Activated B cell treated with CpG ODN at 0.5 μM for 24 hours (primary cell): ENCODE measurements at regions not wholly inside any gene's neighbourhood (a gene's known extent, or its start where the extent isn't known, plus 50 kb on each side); places are given as distances from the start of the nearest gene placed in this dataset.
A peak's percentile ranks its signal among the peaks of the same experiment; 100 is the strongest.

ENCODE experiments used
- ATAC-seq: fragments of 200-7000 bp; cut with Tn5 transposase; one replicate; pipeline ENCODE4 v1.10.0; 2021; ENCODE audit warnings: low read depth, mild to moderate bottlenecking, moderate library complexity
- CTCF ChIA-PET: fragments of 350-600 bp; sonication (Branson Sonifier 250); formaldehyde crosslinking; loops from one replicate; lab custom pipeline; 2021; ENCODE audit warnings: antibody characterized with exemption; lab: Charles Lee
- POLR2A ChIA-PET: fragments of 350-600 bp; sonication (Branson Sonifier 250); formaldehyde crosslinking; loops from one replicate; lab custom pipeline; 2021; ENCODE audit warnings: antibody characterized with exemption; lab: Charles Lee
- DNase-seq: peaks from one replicate; pipeline ENCODE4 v3.0.0; 2022
- H3K27ac Mint-ChIP-seq: one replicate; pipeline ENCODE4 v1.8.0; 2020; ENCODE audit warnings: mixed read lengths
- H3K27me3 Mint-ChIP-seq: one replicate; pipeline ENCODE4 v1.8.0; 2021; ENCODE audit warnings: mixed read lengths
- H3K36me3 Mint-ChIP-seq: one replicate; pipeline ENCODE4 v1.8.0; 2021; ENCODE audit warnings: low read depth, mixed read lengths
- H3K4me1 Mint-ChIP-seq: one replicate; pipeline ENCODE4 v1.8.0; 2021; ENCODE audit warnings: mixed read lengths
- H3K4me3 Mint-ChIP-seq: one replicate; pipeline ENCODE4 v1.8.0; 2020; ENCODE audit warnings: mild to moderate bottlenecking, mixed read lengths
- H3K9me3 Mint-ChIP-seq: one replicate; pipeline ENCODE4 v1.8.0; 2020; ENCODE audit warnings: mixed read lengths
- intact Hi-C: fragments of 100-400 bp; cut with micrococcal nuclease; formaldehyde crosslinking; loops from one replicate; pipeline ENCODE4 v1.15.1; 2024
- TF ChIP-seq, protein P1 (sequence below): fragments of 200-600 bp; IDR thresholded peaks from one replicate; pipeline ENCODE4 v1.8.0; 2022; ENCODE audit warnings: antibody characterized with exemption, mild to moderate bottlenecking

DNA sequence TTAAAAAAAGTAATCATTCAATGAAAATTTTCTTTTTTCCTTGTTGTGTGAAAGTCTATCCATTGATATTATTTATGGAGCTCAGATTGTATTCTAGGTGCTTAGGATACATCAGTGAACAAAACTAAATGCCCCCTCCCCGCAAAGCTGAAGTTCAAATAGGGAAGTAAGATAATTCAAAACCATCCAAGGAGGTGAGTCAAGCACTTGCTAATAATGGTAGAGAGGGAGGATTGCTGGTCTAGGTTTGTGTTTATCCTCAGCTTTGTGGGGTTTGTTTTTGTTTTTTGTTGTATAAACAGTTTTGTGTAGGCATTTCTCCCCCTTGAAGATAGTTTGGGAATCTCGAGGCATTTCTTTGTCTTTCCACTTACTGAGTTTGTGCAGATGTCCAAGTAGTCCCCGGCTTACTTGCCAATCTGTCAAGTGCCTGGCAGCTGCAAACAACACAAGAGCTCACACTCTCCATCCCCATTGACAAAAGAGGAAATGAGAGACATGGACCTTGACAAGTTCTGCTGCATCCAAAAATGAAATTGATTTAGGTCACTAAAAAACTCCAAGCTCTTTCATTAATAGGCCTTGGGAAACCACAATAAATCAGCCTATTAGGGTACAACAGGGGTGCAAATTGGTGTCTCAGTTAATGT lies 575.8 kb upstream of the TBL1XR1 start:
- Mint-ChIP-seq H3K27me3 (no peaks in the 10 kb centered on the region), H3K27ac (no peak overlapping the region), H3K4me1 (peaks cover 13% of the 10 kb centered on the region), H3K9me3 (peaks cover 6% of the 10 kb centered on the region), H3K4me3 (no peak overlapping the region), H3K36me3 (no peaks in the 10 kb centered on the region)
- CTCF ChIA-PET, result no interaction called here
- intact Hi-C loops, result loop anchor here (10.0 kb wide), 1 partner anchor 488 kb away; no protein-coding TSS in a partner anchor
- ATAC-seq, result peak; percentile 77
- TF ChIP-seq, protein P1, sequence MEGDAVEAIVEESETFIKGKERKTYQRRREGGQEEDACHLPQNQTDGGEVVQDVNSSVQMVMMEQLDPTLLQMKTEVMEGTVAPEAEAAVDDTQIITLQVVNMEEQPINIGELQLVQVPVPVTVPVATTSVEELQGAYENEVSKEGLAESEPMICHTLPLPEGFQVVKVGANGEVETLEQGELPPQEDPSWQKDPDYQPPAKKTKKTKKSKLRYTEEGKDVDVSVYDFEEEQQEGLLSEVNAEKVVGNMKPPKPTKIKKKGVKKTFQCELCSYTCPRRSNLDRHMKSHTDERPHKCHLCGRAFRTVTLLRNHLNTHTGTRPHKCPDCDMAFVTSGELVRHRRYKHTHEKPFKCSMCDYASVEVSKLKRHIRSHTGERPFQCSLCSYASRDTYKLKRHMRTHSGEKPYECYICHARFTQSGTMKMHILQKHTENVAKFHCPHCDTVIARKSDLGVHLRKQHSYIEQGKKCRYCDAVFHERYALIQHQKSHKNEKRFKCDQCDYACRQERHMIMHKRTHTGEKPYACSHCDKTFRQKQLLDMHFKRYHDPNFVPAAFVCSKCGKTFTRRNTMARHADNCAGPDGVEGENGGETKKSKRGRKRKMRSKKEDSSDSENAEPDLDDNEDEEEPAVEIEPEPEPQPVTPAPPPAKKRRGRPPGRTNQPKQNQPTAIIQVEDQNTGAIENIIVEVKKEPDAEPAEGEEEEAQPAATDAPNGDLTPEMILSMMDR, result no peak
- POLR2A ChIA-PET, result interaction anchor here (1.5 kb wide), 1 partner anchor 8 kb away, joined by 3 read pairs; no protein-coding TSS in a partner anchor
- DNase-seq, result no peak

DNA sequence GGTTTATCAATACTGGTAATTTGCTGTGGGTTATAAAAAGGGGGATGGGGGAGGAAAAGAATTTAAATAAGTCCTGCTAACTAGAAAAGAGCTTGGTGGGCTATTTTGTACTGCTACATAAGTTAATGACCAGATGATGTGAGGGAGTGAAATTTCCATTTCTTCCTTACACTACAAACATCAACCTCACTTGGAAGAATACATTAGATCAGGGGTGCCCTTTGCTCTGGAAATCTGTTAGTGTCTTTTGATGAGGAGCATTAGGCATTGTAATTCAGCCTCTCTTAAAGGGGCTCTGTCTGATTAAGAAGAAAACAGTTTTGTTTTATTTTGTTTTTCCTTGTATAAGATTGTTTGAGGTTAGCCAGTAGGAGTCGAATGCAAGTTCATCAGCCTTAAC lies 576.4 kb upstream of the TBL1XR1 start:
- intact Hi-C loops, result loop anchor here (10.0 kb wide), 1 partner anchor 489 kb away; no protein-coding TSS in a partner anchor
- H3K4me3 Mint-ChIP-seq, result no peak overlapping the region
- TF ChIP-seq, protein P1, result no peak
- no peaks in the 10 kb centered on the region for H3K36me3 Mint-ChIP-seq
- H3K4me1 Mint-ChIP-seq, result peaks cover 18% of the 10 kb centered on the region
- H3K27me3 Mint-ChIP-seq, result no peaks in the 10 kb centered on the region
- ChIA-PET POLR2A (interaction anchor here (1.5 kb wide), 1 partner anchor 8 kb away, joined by 3 read pairs; no protein-coding TSS in a partner anchor), CTCF (interaction anchor here (0.7 kb wide), 1 partner anchor 723 kb away, joined by 3 read pairs; no protein-coding TSS in a partner anchor)
- peaks cover 5% of the 10 kb centered on the region for H3K9me3 Mint-ChIP-seq
- no peak overlapping the region for H3K27ac Mint-ChIP-seq
- DNase-seq, result no peak
- no peak for ATAC-seq

DNA sequence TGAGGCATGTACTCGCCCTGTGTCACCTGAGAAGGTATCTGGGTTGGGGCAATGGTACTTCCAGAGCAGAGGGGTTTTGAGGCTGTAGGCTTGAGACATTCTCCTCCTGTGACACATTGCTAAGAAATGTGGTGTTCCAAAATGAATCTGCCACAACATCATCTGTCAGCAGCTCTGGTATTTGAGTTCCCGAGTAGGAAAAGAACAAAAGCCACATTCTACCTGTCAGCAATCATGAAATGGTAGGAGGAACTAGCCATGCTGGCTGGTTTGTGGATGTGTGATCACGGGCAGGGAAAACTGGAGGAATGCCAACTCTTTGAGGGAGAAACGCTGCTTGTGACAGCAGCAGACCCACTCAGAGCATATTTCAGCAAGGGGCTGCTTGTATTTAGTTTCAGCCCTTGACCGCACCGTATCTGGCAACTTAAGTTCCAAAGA lies 579.4 kb upstream of the TBL1XR1 start:
- intact Hi-C loops, result loop anchor here (1.0 to 10.0 kb wide), 4 partner anchors 416 to 726 kb away; no protein-coding TSS in a partner anchor
- ATAC-seq, result no peak
- ChIA-PET POLR2A (interaction anchor here (1.4 kb wide), 1 partner anchor 417 kb away, joined by 5 read pairs; no protein-coding TSS in a partner anchor), CTCF (interaction anchor here (1.5 to 3.3 kb wide), 2 partner anchors 718 to 725 kb away, joined by 4 to 23 read pairs; no protein-coding TSS in a partner anchor)
- Mint-ChIP-seq H3K36me3 (no peaks in the 10 kb centered on the region), H3K27me3 (no peaks in the 10 kb centered on the region), H3K4me3 (no peak overlapping the region), H3K9me3 (no peaks in the 10 kb centered on the region), H3K27ac (no peak overlapping the region), H3K4me1 (peaks cover 20% of the 10 kb centered on the region)
- no peak for DNase-seq
- TF ChIP-seq, protein P1, result no peak

DNA sequence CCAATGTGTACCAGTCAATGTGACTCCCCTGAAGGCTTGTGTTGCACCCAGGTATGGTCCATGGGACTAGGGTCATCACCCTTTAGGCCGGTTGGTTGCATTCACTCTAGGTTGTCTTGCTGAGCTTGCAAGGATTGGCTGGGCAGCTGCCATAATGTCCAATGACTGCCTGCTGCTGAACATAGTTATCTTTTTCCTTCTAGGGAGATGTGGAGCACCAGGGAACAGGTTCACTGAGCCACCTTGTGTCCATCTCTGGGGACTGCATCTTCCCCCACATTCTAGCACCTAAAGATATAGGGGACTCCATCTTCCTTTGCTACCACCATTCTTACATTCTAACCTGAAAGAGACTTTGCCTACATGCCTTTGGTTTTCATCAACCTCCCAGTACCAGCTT lies 580.4 kb upstream of the TBL1XR1 start:
- ChIA-PET POLR2A (interaction anchor here (1.4 kb wide), 1 partner anchor 418 kb away, joined by 5 read pairs; no protein-coding TSS in a partner anchor), CTCF (interaction anchor here (0.6 to 3.3 kb wide), 6 partner anchors 12 to 726 kb away, joined by 3 to 23 read pairs (median 4); no protein-coding TSS in a partner anchor)
- no peak for DNase-seq
- ATAC-seq, result peak; percentile 75
- TF ChIP-seq, protein P1, result no peak
- intact Hi-C loops, result loop anchor here (1.0 to 10.0 kb wide), 4 partner anchors 417 to 727 kb away; no protein-coding TSS in a partner anchor
- Mint-ChIP-seq H3K4me1 (peaks cover 18% of the 10 kb centered on the region), H3K9me3 (no peaks in the 10 kb centered on the region), H3K4me3 (no peak overlapping the region), H3K27me3 (no peaks in the 10 kb centered on the region), H3K36me3 (no peaks in the 10 kb centered on the region), H3K27ac (no peak overlapping the region)

DNA sequence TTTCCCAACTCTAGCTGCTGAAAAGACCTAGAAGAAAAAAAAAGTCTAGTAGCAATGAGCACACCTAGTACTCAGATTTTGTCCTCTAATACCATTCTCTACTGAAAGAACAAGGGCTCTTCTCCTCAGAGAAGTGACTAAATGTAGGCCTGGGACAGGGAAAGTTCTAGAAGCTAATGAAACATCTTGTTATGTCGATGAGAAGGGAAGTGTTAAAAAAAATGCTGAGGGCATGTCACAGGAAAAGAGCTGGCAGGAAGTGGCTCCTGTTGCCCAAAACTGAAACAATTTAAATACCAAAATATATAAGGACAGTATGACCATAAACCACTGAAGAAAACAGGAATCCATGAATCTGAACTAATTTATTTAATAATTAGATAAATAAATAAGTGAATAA lies 581.4 kb upstream of the TBL1XR1 start:
- ATAC-seq (no peak), DNase-seq (no peak)
- ChIA-PET CTCF (interaction anchor here (0.7 to 3.3 kb wide), 4 partner anchors 419 to 906 kb away, joined by 3 to 23 read pairs (median 5); no protein-coding TSS in a partner anchor), POLR2A (no interaction called here)
- Mint-ChIP-seq H3K27ac (no peak overlapping the region), H3K27me3 (no peaks in the 10 kb centered on the region), H3K4me3 (no peak overlapping the region), H3K4me1 (peaks cover 9% of the 10 kb centered on the region), H3K36me3 (no peaks in the 10 kb centered on the region), H3K9me3 (no peaks in the 10 kb centered on the region)
- TF ChIP-seq, protein P1, result no peak
- intact Hi-C loops, result loop anchor here (10.0 kb wide), 1 partner anchor 494 kb away; no protein-coding TSS in a partner anchor
